ENCODE measurements at regions not wholly inside any gene's neighbourhood (a gene's known extent, or its start where the extent isn't known, plus 50 kb on each side); places are given as distances from the start of the nearest gene placed in this dataset.

DNA sequence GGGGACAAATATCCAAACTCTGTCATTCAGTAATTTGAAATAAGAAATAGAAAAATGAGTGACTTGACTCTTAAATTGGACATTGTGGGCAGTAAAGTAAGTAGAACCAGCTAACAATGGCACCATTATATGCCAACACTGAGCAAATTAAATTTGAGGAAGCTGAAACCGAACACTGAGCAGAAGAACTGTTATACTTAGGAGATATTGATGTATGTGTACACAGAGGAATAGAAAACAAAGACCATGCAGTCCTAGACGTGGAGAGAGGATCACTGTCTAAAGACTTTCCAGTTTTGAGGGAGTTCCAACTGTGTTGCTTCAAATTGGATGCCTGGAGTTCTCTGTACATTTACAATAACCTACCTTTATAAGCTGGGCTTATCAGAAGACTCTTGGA lies 427.0 kb upstream of the EYS start:
- no peak for DNase-seq (ENCODE audit: low read depth)
- TF ChIP-seq, protein P1, sequence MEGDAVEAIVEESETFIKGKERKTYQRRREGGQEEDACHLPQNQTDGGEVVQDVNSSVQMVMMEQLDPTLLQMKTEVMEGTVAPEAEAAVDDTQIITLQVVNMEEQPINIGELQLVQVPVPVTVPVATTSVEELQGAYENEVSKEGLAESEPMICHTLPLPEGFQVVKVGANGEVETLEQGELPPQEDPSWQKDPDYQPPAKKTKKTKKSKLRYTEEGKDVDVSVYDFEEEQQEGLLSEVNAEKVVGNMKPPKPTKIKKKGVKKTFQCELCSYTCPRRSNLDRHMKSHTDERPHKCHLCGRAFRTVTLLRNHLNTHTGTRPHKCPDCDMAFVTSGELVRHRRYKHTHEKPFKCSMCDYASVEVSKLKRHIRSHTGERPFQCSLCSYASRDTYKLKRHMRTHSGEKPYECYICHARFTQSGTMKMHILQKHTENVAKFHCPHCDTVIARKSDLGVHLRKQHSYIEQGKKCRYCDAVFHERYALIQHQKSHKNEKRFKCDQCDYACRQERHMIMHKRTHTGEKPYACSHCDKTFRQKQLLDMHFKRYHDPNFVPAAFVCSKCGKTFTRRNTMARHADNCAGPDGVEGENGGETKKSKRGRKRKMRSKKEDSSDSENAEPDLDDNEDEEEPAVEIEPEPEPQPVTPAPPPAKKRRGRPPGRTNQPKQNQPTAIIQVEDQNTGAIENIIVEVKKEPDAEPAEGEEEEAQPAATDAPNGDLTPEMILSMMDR (conservative IDR thresholded peaks at IDR 0.05; ENCODE audit: control insufficient read depth, insufficient read depth, low read depth, low read length), result no peak
- no peak overlapping the region for H3K4me3 ChIP-seq (ENCODE audit: control insufficient read depth, low read depth, low read length)

DNA sequence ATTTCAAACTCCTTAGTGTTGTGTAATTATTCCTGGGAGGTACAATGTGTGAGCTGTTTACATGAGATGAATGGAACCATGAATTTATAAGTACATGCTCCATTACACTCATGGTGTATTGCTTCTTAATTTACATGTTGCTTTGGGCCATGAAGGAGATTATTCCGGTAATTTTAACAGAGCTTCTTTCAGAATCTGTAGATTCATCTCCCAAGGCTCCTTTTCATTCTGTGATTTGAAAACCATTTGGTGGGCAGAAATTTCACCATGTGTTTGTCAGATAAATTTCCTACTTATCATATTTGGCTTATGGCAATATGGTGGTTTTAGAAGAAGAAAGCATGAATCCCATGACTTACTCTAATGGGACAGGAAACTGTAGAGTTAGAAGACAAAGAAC lies 421.6 kb upstream of the EYS start:
- TF ChIP-seq, protein P1 (conservative IDR thresholded peaks at IDR 0.05; ENCODE audit: control insufficient read depth, insufficient read depth, low read depth, low read length), result no peak
- no peak for DNase-seq (ENCODE audit: low read depth)
- H3K4me3 ChIP-seq (ENCODE audit: control insufficient read depth, low read depth, low read length), result no peak overlapping the region

DNA sequence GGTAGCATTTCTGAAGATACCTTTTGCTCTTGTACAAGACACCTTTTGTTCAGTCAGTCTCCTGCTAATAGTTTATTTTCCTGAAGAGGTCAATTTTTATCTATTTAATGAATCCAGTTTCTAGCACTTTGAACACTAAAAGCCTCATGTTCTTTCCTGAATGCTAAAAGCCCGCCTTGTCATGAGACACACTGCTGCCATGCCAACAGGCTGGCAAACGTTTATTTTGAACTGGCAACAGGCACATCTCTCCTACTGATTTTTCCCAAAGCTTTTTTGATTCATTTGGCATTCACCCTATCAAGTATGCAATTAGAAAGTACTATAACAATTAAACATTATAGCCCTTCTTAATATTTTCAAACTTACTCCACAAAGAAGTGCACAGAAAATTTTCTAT lies 421.2 kb upstream of the EYS start:
- no peak for DNase-seq (ENCODE audit: low read depth)
- H3K4me3 ChIP-seq (ENCODE audit: control insufficient read depth, low read depth, low read length), result no peak overlapping the region
- TF ChIP-seq, protein P1 (conservative IDR thresholded peaks at IDR 0.05; ENCODE audit: control insufficient read depth, insufficient read depth, low read depth, low read length), result no peak

DNA sequence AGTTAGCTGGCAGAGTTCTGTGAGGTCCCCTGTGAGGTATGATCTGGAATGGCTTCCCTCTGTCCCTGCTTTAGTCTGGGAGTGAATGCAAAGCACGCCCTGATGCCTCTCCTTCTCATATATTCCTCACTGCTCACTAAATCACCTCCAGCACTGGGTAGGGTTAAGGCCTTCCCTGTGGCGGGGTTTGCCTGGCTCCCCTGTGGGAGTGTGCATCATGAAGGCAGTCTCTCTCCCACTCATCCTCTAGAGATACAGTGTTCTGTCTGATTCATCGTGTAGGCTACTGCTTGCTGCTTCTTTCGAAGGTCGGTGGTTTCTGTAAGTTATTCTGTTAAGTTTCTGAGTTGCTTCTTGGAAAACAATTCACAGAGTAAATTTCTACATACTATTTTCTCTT lies 420.0 kb upstream of the EYS start:
- H3K4me3 ChIP-seq (ENCODE audit: control insufficient read depth, low read depth, low read length), result no peak overlapping the region

DNA sequence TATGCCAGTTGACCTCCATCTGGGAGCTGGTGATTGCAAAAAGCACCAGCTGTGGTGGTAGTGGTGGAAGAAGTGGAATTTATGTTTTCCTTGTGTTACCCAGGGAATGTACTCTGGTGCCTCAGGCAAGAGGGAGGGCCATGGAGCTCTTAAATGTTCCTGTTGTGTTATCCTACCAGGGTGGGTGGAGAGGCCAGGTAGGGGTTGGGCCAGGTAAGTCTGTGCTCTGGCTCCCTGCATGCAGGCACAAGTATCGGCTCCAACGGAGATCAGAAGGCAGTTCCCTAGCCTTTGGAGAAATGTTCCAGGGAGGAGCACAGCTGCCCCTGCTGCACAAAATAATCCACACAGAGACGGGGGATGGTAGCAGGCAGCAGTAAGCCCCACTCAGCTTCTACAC lies 419.3 kb upstream of the EYS start:
- DNase-seq (ENCODE audit: low read depth), result no peak

More for the DNA sequence above, 420.0 kb upstream of the EYS start:
- DNase-seq (ENCODE audit: low read depth), result no peak
- TF ChIP-seq, protein P1 (conservative IDR thresholded peaks at IDR 0.05; ENCODE audit: control insufficient read depth, insufficient read depth, low read depth, low read length), result no peak

DNA sequence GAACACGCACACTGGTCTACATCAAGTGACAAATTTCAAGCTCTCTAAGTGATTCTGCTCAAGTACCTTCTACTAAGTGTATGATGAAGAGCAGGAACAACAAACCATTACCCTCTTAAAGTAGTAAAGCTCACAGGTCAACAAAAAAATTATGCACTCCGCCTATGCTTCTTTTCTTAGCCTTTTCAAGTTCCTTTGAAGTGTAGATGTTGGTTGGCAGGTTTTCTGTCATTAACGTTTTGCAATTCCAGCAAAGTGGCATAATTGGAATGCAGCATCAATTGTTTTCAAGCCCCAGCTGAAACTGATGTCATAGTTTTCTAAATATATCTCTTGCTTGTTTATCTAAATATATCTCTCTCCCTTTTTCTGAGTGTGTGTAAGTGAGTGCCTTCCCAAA lies 396.9 kb upstream of the EYS start:
- DNase-seq (ENCODE audit: low read depth), result no peak
- H3K4me3 ChIP-seq (ENCODE audit: control insufficient read depth, low read depth, low read length), result no peak overlapping the region
- TF ChIP-seq, protein P1 (conservative IDR thresholded peaks at IDR 0.05; ENCODE audit: control insufficient read depth, insufficient read depth, low read depth, low read length), result no peak

More for the DNA sequence above, 419.3 kb upstream of the EYS start:
- H3K4me3 ChIP-seq (ENCODE audit: control insufficient read depth, low read depth, low read length), result no peak overlapping the region
- TF ChIP-seq, protein P1 (conservative IDR thresholded peaks at IDR 0.05; ENCODE audit: control insufficient read depth, insufficient read depth, low read depth, low read length), result no peak

DNA sequence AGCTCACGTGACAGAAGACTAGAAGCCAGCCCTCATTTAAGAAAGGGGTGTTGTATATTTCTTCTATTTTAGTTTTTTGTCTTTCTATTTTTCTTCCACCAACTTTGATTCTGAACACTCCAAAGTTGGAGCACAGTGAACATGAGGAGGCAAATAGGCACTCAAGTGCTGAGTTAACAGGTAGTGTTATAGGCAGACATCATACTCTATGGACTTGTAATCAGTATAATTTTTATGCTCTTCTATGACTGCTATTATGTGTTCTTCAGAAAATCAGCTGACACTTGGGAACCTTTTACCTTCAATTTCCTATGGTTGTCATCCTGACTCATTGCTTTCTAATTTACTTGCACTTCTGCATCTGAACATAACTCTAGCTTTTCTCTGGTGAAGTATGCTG lies 396.3 kb upstream of the EYS start:
- TF ChIP-seq, protein P1 (conservative IDR thresholded peaks at IDR 0.05; ENCODE audit: control insufficient read depth, insufficient read depth, low read depth, low read length), result no peak
- no peak overlapping the region for H3K4me3 ChIP-seq (ENCODE audit: control insufficient read depth, low read depth, low read length)
- DNase-seq (ENCODE audit: low read depth), result no peak
